K562 (cell line): ENCODE measurements at regions not wholly inside any gene's neighbourhood (a gene's known extent, or its start where the extent isn't known, plus 50 kb on each side); places are given as distances from the start of the nearest gene placed in this dataset.

Experiments
- ATAC-seq: fragments of 200-7000 bp; cut with Tn5 transposase; 3 replicates; pipeline ENCODE4 v1.9.1; 2020; ENCODE audit warnings: moderate library complexity
- BruUV-seq: library from RNA; stranded (reverse); fragments of 400-500 nt; replicated peaks from 2 replicates; lab custom pipeline; 2021; lab: Mats Ljungman, UMichigan
- CTCF ChIA-PET: fragments of 300-600 bp; formaldehyde crosslinking; extraction: SDS; loops from one replicate; lab custom pipeline; 2021; ENCODE audit warnings: low intra/inter-chr PET ratio; lab: Yijun Ruan, JAX
- POLR2A ChIA-PET: fragments of 300-600, 350-650 bp; sonication (Branson Sonifier 250); formaldehyde crosslinking; extraction: SDS; loops from one replicate; lab custom pipeline; 2021; ENCODE audit warnings: antibody characterized with exemption, inconsistent platforms; lab: Yijun Ruan, JAX
- DNase-seq, 4 experiments: peaks; one replicate each; pipeline versions ENCODE4 v3.0.0 to v3.0.0-alpha.2; 2011 to 2018; ENCODE audit warnings: low spot score in 3 of 4, mixed read lengths in 3 of 4; ENCODE audit errors: extremely low read depth in 1 of 4
- FAIRE-seq: peaks from 2 replicates; lab custom pipeline; 2011; peaks lifted over from hg19 to GRCh38; lab: Jason Lieb, UNC
- H2AFZ ChIP-seq: 2 replicates; pipeline ENCODE4 v1.6.0; 2011; ENCODE audit warnings: low read depth, low read length, control low read depth, inconsistent platforms
- H3K27ac ChIP-seq: fragments of 200-600 bp; 3 replicates; pipeline ENCODE4 v1.8.0; 2011; ENCODE audit warnings: low read depth, mild to moderate bottlenecking, control low read depth, inconsistent platforms, low read length, moderate library complexity, mixed read lengths; ENCODE audit errors: extremely low read depth
- H3K27me3 ChIP-seq, 2 experiments: fragments of 300-600 bp in 1 of 2; 2 replicates in 1 of 2; 3 replicates in 1 of 2; pipeline versions ENCODE4 v1.6.0 to v1.8.0; 2011; ENCODE audit warnings: inconsistent platforms in 2 of 2, low read length in 2 of 2, mild to moderate bottlenecking in 1 of 2, mixed read lengths in 1 of 2, moderate library complexity in 1 of 2; ENCODE audit not compliant: control insufficient read depth in 2 of 2, insufficient read depth in 2 of 2
- H3K36me3 ChIP-seq: fragments of 300-600 bp; 3 replicates; pipeline ENCODE4 v1.8.0; 2011; ENCODE audit warnings: mild to moderate bottlenecking, low read length, inconsistent platforms; ENCODE audit not compliant: control insufficient read depth, insufficient read depth
- H3K4me1 ChIP-seq, 2 experiments: fragments of 200-600 bp in 1 of 2; replicated peaks in 1 of 2; 2 replicates in 1 of 2; 3 replicates in 1 of 2; pipeline versions ENCODE4 v1.5.1 to v1.8.0; 2011; ENCODE audit warnings: inconsistent platforms in 2 of 2, low read length in 2 of 2, mild to moderate bottlenecking in 1 of 2, mixed read lengths in 1 of 2, moderate library complexity in 1 of 2; ENCODE audit not compliant: control insufficient read depth in 2 of 2, insufficient read depth in 2 of 2
- H3K4me2 ChIP-seq: 2 replicates; pipeline ENCODE4 v1.6.1; 2011; ENCODE audit warnings: low read length, control low read depth, inconsistent platforms, mixed read lengths; ENCODE audit not compliant: insufficient read depth
- H3K4me3 ChIP-seq: fragments of 200-600 bp; sonication (generic), shearing (Covaris generic); 2 replicates; pipeline ENCODE4 v1.5.1; 2016; ENCODE audit warnings: control low read depth, inconsistent platforms
- H3K79me2 ChIP-seq: fragments of 200-600 bp; 3 replicates; pipeline ENCODE4 v1.8.0; 2011; ENCODE audit warnings: low read length, inconsistent platforms; ENCODE audit not compliant: control insufficient read depth, insufficient read depth
- H3K9ac ChIP-seq, 2 experiments: 2 replicates each; pipeline versions ENCODE4 v1.6.0 to v1.6.1; 2011; ENCODE audit warnings: low read depth in 2 of 2, low read length in 2 of 2, control low read depth in 1 of 2, inconsistent platforms in 1 of 2, mild to moderate bottlenecking in 1 of 2, mixed read lengths in 1 of 2; ENCODE audit not compliant: insufficient read depth in 1 of 2
- H3K9me1 ChIP-seq: one replicate; pipeline ENCODE4 v1.6.0; 2011; ENCODE audit warnings: inconsistent platforms, mild to moderate bottlenecking, low read length, moderate library complexity; ENCODE audit not compliant: control insufficient read depth, insufficient read depth
- H3K9me3 ChIP-seq: replicated peaks from 2 replicates; pipeline ENCODE4 v1.5.1; 2011; ENCODE audit warnings: low read depth, low read length, inconsistent platforms; ENCODE audit not compliant: control insufficient read depth, insufficient read depth
- H4K20me1 ChIP-seq: replicated peaks from 2 replicates; pipeline ENCODE4 v1.6.1; 2011; ENCODE audit warnings: low read length, inconsistent platforms, mixed read lengths; ENCODE audit not compliant: control insufficient read depth, insufficient read depth
- BRD9 ChIP-seq: fragments of 450-650 bp; IDR thresholded peaks from 2 replicates; pipeline ENCODE4 v1.6.1; 2018; ENCODE audit warnings: low read depth; ENCODE audit not compliant: partially characterized antibody
- CREBBP ChIP-seq: IDR thresholded peaks from one replicate; pipeline ENCODE4 v1.6.1; 2012; ENCODE audit warnings: low read depth, mild to moderate bottlenecking, control low read depth, inconsistent platforms, low read length
- EP300 ChIP-seq: IDR thresholded peaks from 2 replicates; pipeline ENCODE4 v1.6.1; 2012; ENCODE audit warnings: low read length, improper control_type of control experiment
- HDGF ChIP-seq: fragments of 450-650 bp; IDR thresholded peaks from 2 replicates; pipeline ENCODE4 v1.6.1; 2016
- HNRNPL ChIP-seq: fragments of 200-400 bp; formaldehyde crosslinking; IDR thresholded peaks from 2 replicates; pipeline ENCODE4 v1.6.1; 2017; ENCODE audit warnings: low read depth, mild to moderate bottlenecking, low read length
- HNRNPLL ChIP-seq: fragments of 200-400 bp; formaldehyde crosslinking; IDR thresholded peaks from 2 replicates; pipeline ENCODE4 v1.6.1; 2017; ENCODE audit warnings: low read length, low read depth, mild to moderate bottlenecking; ENCODE audit not compliant: poor library complexity, severe bottlenecking
- LCOR ChIP-seq: sonication (generic); formaldehyde crosslinking; IDR thresholded peaks from 2 replicates; pipeline ENCODE4 v1.8.0; 2022; ENCODE audit warnings: mild to moderate bottlenecking, missing genetic modification reagents
- MAFG ChIP-seq: fragments of 450-650 bp; conservative IDR thresholded peaks from 2 replicates; pipeline ENCODE4 v1.6.1; 2016; ENCODE audit warnings: missing genetic modification characterization, missing compliant biosample characterization
- NRF1 ChIP-seq, 2 experiments: fragments of 450-650 bp; IDR thresholded peaks in 1 of 2; conservative IDR thresholded peaks in 1 of 2; 2 replicates each; pipeline ENCODE4 v1.6.1; 2014; ENCODE audit warnings: mild to moderate bottlenecking in 2 of 2
- POLR2AphosphoS2 ChIP-seq: IDR thresholded peaks from 2 replicates; pipeline ENCODE4 v1.6.1; 2012; ENCODE audit warnings: low read length, improper control_type of control experiment
- SAFB ChIP-seq: fragments of 200-400 bp; formaldehyde crosslinking; IDR thresholded peaks from 2 replicates; pipeline ENCODE4 v1.6.1; 2017; ENCODE audit warnings: low read depth, low read length, borderline replicate concordance
- SIN3A ChIP-seq, 2 experiments: fragments of 150-350 bp in 1 of 2; IDR thresholded peaks; 2 replicates each; pipeline ENCODE4 v1.6.1; 2011 to 2016; ENCODE audit warnings: borderline replicate concordance in 2 of 2, low read depth in 2 of 2, low read length in 2 of 2, mild to moderate bottlenecking in 2 of 2, moderate library complexity in 2 of 2; ENCODE audit not compliant: control insufficient read depth in 1 of 2
- TEAD4 ChIP-seq, 2 experiments: sonication (generic) in 1 of 2; formaldehyde crosslinking in 1 of 2; IDR thresholded peaks; 2 replicates each; pipeline versions ENCODE4 v1.6.1 to v1.8.0; 2012 to 2022; ENCODE audit warnings: borderline replicate concordance in 1 of 2, inconsistent platforms in 1 of 2, low read length in 1 of 2, mild to moderate bottlenecking in 1 of 2, missing genetic modification reagents in 1 of 2
- U2AF1 ChIP-seq: fragments of 200-400 bp; formaldehyde crosslinking; optimal IDR thresholded peaks from 2 replicates; pipeline ENCODE3; 2017; ENCODE audit warnings: mild to moderate bottlenecking, low read depth, low read length, moderate library complexity
- XRCC4 ChIP-seq: IDR thresholded peaks from one replicate; pipeline ENCODE4 v1.6.1; 2011; ENCODE audit not compliant: insufficient read depth, insufficient read length; ENCODE audit errors: extremely low read depth
- ZBTB2 ChIP-seq: fragments of 450-650 bp; IDR thresholded peaks from 2 replicates; pipeline ENCODE4 v1.6.1; 2016; ENCODE audit warnings: antibody characterized with exemption
- ZBTB8A ChIP-seq: fragments of 450-650 bp; IDR thresholded peaks from 2 replicates; pipeline ENCODE4 v1.6.1; 2018; ENCODE audit warnings: mild to moderate bottlenecking, moderate library complexity; ENCODE audit not compliant: partially characterized antibody
- ZNF165 ChIP-seq: fragments of 250-450 bp; sonication (Bioruptor Pico); IDR thresholded peaks from 2 replicates; pipeline ENCODE4 v1.4.0; 2020; ENCODE audit warnings: borderline replicate concordance
- ZNF511 ChIP-seq: sonication (generic); formaldehyde crosslinking; IDR thresholded peaks from 2 replicates; pipeline ENCODE4 v1.8.0; 2022; ENCODE audit warnings: mild to moderate bottlenecking, missing genetic modification reagents
- ZNF707 ChIP-seq: fragments of 250-450 bp; sonication (Bioruptor Pico); conservative IDR thresholded peaks from 2 replicates; pipeline ENCODE4 v1.8.0; 2022; ENCODE audit warnings: inconsistent platforms, mild to moderate bottlenecking, moderate library complexity
- ZNF785 ChIP-seq: fragments of 250-450 bp; sonication (Bioruptor Pico); IDR thresholded peaks from 2 replicates; pipeline ENCODE4 v1.4.0; 2020; ENCODE audit warnings: mild to moderate bottlenecking
- whole genome bisulfite sequencing: fragments of 100-300 bp; shearing (Covaris generic); methylation state at CpG from one replicate; pipeline ENCODE4 v1.1.6; 2016; ENCODE audit warnings: low coverage, mixed read lengths; ENCODE audit not compliant: insufficient coverage; ENCODE audit errors: missing lambda C conversion rate; 5-methylcytosine and 5-hydroxymethylcytosine counted together
- in situ Hi-C: fragments of 300-500 bp; cut with MboI; formaldehyde crosslinking; loops from 4 replicates; pipeline ENCODE4 v1.15.0; 2018; ENCODE audit warnings: inconsistent platforms, mixed read lengths
- intact Hi-C: fragments of 100-400 bp; cut with micrococcal nuclease; formaldehyde crosslinking; loops from 2 replicates; pipeline ENCODE4 v1.14.2; 2022

- TF ChIP-seq SIN3A (IDR thresholded peaks at IDR 0.05; ENCODE audit: borderline replicate concordance in 2 of 2, control insufficient read depth in 1 of 2, low read depth in 2 of 2, low read length in 2 of 2) (no peak), U2AF1 (no peak)
These were observed 114.4 kb upstream of the WSCD1 start (continued) for GRCh38 chr17:5955764-5956163.

- ATAC-seq (no peak), FAIRE-seq (no peak), DNase-seq (no peak)
- Histone ChIP-seq H3K79me2 (no peaks in the 10 kb centered on the region), H3K9me1 (no peaks in the 10 kb centered on the region), H4K20me1 (no peaks in the 10 kb centered on the region), H3K9me3 (no peaks in the 10 kb centered on the region), H3K9ac (no peak overlapping the region), H2AFZ (no peak overlapping the region), H3K27me3 (no peaks in the 10 kb centered on the region), H3K27ac (no peak overlapping the region), H3K4me1 (no peaks in the 10 kb centered on the region), H3K4me2 (no peak overlapping the region), H3K4me3 (no peak overlapping the region), H3K36me3 (no peaks in the 10 kb centered on the region)
- no TSS peak for BruUV-seq
- POLR2A ChIA-PET: no interaction called here
- TF ChIP-seq ZNF707 (CRISPR knock-in tag) (no peak), ZNF511 (no peak), LCOR (CRISPR knock-in tag) (no peak), XRCC4 (no peak), CREBBP (no peak), SAFB (no peak), NRF1 (conservative IDR thresholded peaks at IDR 0.05 in 1 of 2, IDR thresholded peaks at IDR 0.05 in 1 of 2) (no peak), HNRNPLL (no peak), EP300 (no peak), TEAD4 (IDR thresholded peaks at IDR 0.05; ENCODE audit: low read length) (no peak), TEAD4 (CRISPR knock-in tag; IDR thresholded peaks at IDR 0.05; ENCODE audit: borderline replicate concordance) (no peak), HDGF (no peak), ZNF785 (CRISPR knock-in tag) (no peak), POLR2AphosphoS2 (no peak), ZBTB2 (no peak), MAFG (tag) (no peak), ZNF165 (CRISPR knock-in tag) (no peak), HNRNPL (no peak), BRD9 (no peak), ZBTB8A (no peak)
- intact Hi-C loops (no loop called here), in situ Hi-C loops (no loop called here)
- CTCF ChIA-PET: no interaction called here
- WGBS: 0% methylated on average over 3 of the region's 4 CpGs
These were observed 111.3 kb upstream of the WSCD1 start for GRCh38 chr17:5958850-5959249.
